GM10248 (cell line): ENCODE measurements at regions not wholly inside any gene's neighbourhood (a gene's known extent, or its start where the extent isn't known, plus 50 kb on each side); places are given as distances from the start of the nearest gene placed in this dataset.

Experiments used
- CTCF ChIA-PET: fragments of 300-600 bp; sonication (Branson Sonifier 250); formaldehyde crosslinking; extraction: SDS; loops from one replicate; lab custom pipeline; 2021; ENCODE audit warnings: antibody characterized with exemption; lab: Yijun Ruan, JAX
- POLR2A ChIA-PET: fragments of 350-650 bp; sonication (Branson Sonifier 250); formaldehyde crosslinking; extraction: SDS; loops from one replicate; lab custom pipeline; 2020; ENCODE audit warnings: antibody characterized with exemption; lab: Yijun Ruan, JAX
- DNase-seq: peaks from one replicate; pipeline ENCODE4 v3.0.0; 2012; ENCODE audit errors: extremely low spot score
- CTCF ChIP-seq: IDR thresholded peaks from 2 replicates; pipeline ENCODE4 v1.5.1; 2012; ENCODE audit warnings: mild to moderate bottlenecking, low read depth; ENCODE audit errors: extremely low read depth, missing control alignments, control extremely low read depth

- no peak for TF ChIP-seq CTCF
- POLR2A ChIA-PET = no interaction called here
- CTCF ChIA-PET = no interaction called here
- no peak for DNase-seq
These were observed 73.5 kb upstream of the ZFP42 start for GRCh38 chr4:187921946-187922623.

- DNase-seq = no peak
- ChIA-PET POLR2A (no interaction called here), CTCF (no interaction called here)
These were observed 66.5 kb upstream of the ZFP42 start for GRCh38 chr4:187929024-187929423.

GRCh38 chr4:187934766-187935165 is 60.8 kb upstream of the ZFP42 start:
- no peak for TF ChIP-seq CTCF
- POLR2A ChIA-PET = no interaction called here
- DNase-seq = no peak
- CTCF ChIA-PET = no interaction called here

More at GRCh38 chr4:187929024-187929423, 66.5 kb upstream of the ZFP42 start:
- no peak for TF ChIP-seq CTCF

- CTCF ChIA-PET = no interaction called here
- no peak for DNase-seq
- no peak for TF ChIP-seq CTCF
- POLR2A ChIA-PET = no interaction called here
These were observed 58.0 kb upstream of the ZFP42 start for GRCh38 chr4:187937557-187937956.

GRCh38 chr4:187940299-187940698 is 55.3 kb upstream of the ZFP42 start:
- CTCF ChIA-PET = no interaction called here
- no peak for DNase-seq
- POLR2A ChIA-PET = no interaction called here
- no peak for TF ChIP-seq CTCF

- ChIA-PET POLR2A (no interaction called here), CTCF (no interaction called here)
- TF ChIP-seq CTCF = no peak
- no peak for DNase-seq
These were observed 52.6 kb upstream of the ZFP42 start for GRCh38 chr4:187942968-187943367.
